Stomach (tissue), 4 donors: ENCODE measurements at regions not wholly inside any gene's neighbourhood (a gene's known extent, or its start where the extent isn't known, plus 50 kb on each side); places are given as distances from the start of the nearest gene placed in this dataset.

Experiments
- CTCF ChIP-seq, 7 experiments: fragments of 450-650 bp in 4 of 7; fragments of 200-600 bp in 3 of 7; sonication (generic) in 3 of 7; IDR thresholded peaks; one replicate each; pipeline ENCODE4 v1.5.1; 2016 to 2019; ENCODE audit warnings: antibody characterized with exemption in 7 of 7, control low read depth in 2 of 7, mild to moderate bottlenecking in 1 of 7
- EP300 ChIP-seq: sonication (generic); formaldehyde crosslinking; IDR thresholded peaks from one replicate; pipeline ENCODE4 v1.6.1; 2017; ENCODE audit warnings: antibody characterized with exemption
- POLR2A ChIP-seq, 4 donors: fragments of 450-650 bp; IDR thresholded peaks; one replicate each; pipeline ENCODE4 v1.6.1; 2016; ENCODE audit warnings: antibody characterized with exemption in 4 of 4, control low read depth in 2 of 4, mild to moderate bottlenecking in 1 of 4, moderate library complexity in 1 of 4
- POLR2AphosphoS5 ChIP-seq, 3 donors: sonication (generic); formaldehyde crosslinking; IDR thresholded peaks; one replicate each; pipeline ENCODE4 v1.6.1; 2016; ENCODE audit warnings: antibody characterized with exemption in 3 of 3

GRCh38 chr6:148265054-148265453 lies 77.6 kb upstream of the SASH1 start:
- TF ChIP-seq POLR2A (IDR thresholded peaks at IDR 0.05) = no peak
- TF ChIP-seq CTCF (IDR thresholded peaks at IDR 0.05) = no peak
- no peak for TF ChIP-seq POLR2AphosphoS5 (IDR thresholded peaks at IDR 0.05)
- no peak for TF ChIP-seq EP300
